ENCODE measurements at regions not wholly inside any gene's neighbourhood (a gene's known extent, or its start where the extent isn't known, plus 50 kb on each side); places are given as distances from the start of the nearest gene placed in this dataset.

DNA sequence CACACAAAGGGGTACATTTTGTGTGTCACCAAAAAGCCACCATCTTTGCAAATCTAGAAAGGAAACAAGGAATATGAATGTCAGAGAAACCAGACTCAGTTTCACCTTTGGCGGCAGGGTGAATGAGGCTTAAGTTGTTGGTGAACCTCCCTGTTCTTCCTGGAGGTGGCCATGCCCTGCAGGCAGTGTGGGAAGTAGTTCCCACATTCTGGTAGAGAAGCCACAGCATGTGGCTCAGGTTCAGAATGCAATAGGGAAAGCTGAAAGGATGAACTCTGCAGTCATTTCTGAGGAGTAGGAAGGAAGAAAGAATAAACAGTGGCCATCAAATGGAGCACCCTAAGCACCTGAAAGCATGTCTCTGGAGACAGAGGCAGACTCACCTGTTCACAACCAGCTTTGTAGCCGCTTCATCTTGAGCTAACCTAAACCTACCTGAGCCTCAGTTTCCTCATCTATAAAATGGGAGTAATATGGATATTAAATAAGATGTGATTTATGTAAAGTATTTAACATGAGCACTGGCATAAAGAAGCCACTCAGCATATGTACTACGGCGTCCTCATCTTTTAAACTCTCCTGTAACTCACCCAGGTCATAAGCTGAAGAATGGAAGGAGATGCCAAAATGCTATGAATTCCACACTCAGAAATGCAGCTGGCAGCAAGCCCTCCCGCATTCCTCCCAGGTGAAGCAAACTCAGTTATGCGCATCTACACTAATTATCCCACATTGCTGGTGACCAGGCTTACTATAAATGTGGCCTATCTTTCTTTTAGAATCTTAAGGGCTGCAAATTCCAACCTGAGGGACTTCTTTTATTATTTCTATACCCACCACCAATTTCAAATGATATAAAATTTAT is 86.0 kb downstream of the ZNF608 start:
- TF ChIP-seq, protein P1, sequence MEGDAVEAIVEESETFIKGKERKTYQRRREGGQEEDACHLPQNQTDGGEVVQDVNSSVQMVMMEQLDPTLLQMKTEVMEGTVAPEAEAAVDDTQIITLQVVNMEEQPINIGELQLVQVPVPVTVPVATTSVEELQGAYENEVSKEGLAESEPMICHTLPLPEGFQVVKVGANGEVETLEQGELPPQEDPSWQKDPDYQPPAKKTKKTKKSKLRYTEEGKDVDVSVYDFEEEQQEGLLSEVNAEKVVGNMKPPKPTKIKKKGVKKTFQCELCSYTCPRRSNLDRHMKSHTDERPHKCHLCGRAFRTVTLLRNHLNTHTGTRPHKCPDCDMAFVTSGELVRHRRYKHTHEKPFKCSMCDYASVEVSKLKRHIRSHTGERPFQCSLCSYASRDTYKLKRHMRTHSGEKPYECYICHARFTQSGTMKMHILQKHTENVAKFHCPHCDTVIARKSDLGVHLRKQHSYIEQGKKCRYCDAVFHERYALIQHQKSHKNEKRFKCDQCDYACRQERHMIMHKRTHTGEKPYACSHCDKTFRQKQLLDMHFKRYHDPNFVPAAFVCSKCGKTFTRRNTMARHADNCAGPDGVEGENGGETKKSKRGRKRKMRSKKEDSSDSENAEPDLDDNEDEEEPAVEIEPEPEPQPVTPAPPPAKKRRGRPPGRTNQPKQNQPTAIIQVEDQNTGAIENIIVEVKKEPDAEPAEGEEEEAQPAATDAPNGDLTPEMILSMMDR (conservative IDR thresholded peaks at IDR 0.05; ENCODE audit: low read length), result no peak
- no peak for TF ChIP-seq EZH2phosphoT487 (IDR thresholded peaks at IDR 0.05; ENCODE audit: borderline replicate concordance, low read depth, low read length)
